Right cardiac atrium (tissue), 5 donors: ENCODE measurements at regions not wholly inside any gene's neighbourhood (a gene's known extent, or its start where the extent isn't known, plus 50 kb on each side); places are given as distances from the start of the nearest gene placed in this dataset.
"Not testable (repeated sequence)": the region's sequence is repeated elsewhere in the genome, so short reads cannot be mapped to it uniquely, and the experiment has no call there.

Source experiments
- ATAC-seq, 2 donors: fragments of 200-7000 bp; cut with Tn5 transposase; one replicate each; pipeline versions ENCODE4 v1.8.0 to v1.9.1; 2020; ENCODE audit warnings: moderate library complexity in 2 of 2, mild to moderate bottlenecking in 1 of 2
- DNase-seq, 3 donors: peaks; one replicate each; pipeline ENCODE4 v3.0.0-alpha.2; 2020
- H3K27ac ChIP-seq: one replicate; pipeline ENCODE4 v1.5.1; 2013; ENCODE audit warnings: mild to moderate bottlenecking, low read length, control low read depth, moderate library complexity
- H3K27me3 ChIP-seq: one replicate; pipeline ENCODE4 v1.6.1; 2013; ENCODE audit not compliant: control insufficient read depth, insufficient read depth
- H3K4me1 ChIP-seq: one replicate; pipeline ENCODE4 v1.6.1; 2013; ENCODE audit warnings: low read length; ENCODE audit not compliant: control insufficient read depth, insufficient read depth
- H3K4me3 ChIP-seq: one replicate; pipeline ENCODE4 v1.5.1; 2013; ENCODE audit warnings: low read length, control low read depth
- H3K9me3 ChIP-seq: one replicate; pipeline ENCODE4 v1.6.1; 2013; ENCODE audit warnings: low read length; ENCODE audit not compliant: control insufficient read depth
- WGBS: extraction: QIAGEN DNeasy Blood & Tissue Kit; methylation state at CpG from one replicate; pipeline ENCODE4 v1.1.7; 2013; 5-methylcytosine and 5-hydroxymethylcytosine counted together
- intact Hi-C, 4 donors: fragments of 100-400 bp; cut with DNase I; formaldehyde crosslinking; loops; one replicate each; pipeline versions ENCODE4 v1.11.0 to v1.14.0; 2022 to 2023
- donor health status: healthy with polysubstance abuse.
- donor health status: DM: no; HTN: yes; CAD: no.
- donor health status: DM: no; HTN: no; CAD: no.
- donor health status: DM: no; HTN: yes; CAD: no; lungs with severe emphysema.
- donor health status: DM: yes; HTN: yes; CAD: no.

- ATAC-seq (no peak), DNase-seq (no peak)
- Histone ChIP-seq H3K27me3 (no peaks in the 10 kb centered on the region), H3K4me3 (no peak overlapping the region), H3K27ac (no peak overlapping the region), H3K9me3 (no peaks in the 10 kb centered on the region), H3K4me1 (no peaks in the 10 kb centered on the region)
- WGBS = 79% methylated on average over 12 of the region's 12 CpGs
- intact Hi-C loops = loop anchor here in 1 of 4 donors (5.0 kb wide), 1 partner anchor 132 kb away; no protein-coding TSS in a partner anchor
Observed at GRCh38 chr18:24595561-24596031, 135.2 kb downstream of the HRH4 start.

- no peak for DNase-seq
- H3K4me1 ChIP-seq = no peaks in the 10 kb centered on the region
- WGBS = 28% methylated on average over 6 of the region's 6 CpGs
- no peak for ATAC-seq
- no peak overlapping the region for H3K27ac ChIP-seq
- intact Hi-C loops = loop anchor here in 3 of 4 donors (2.0 to 10.0 kb wide), 4 partner anchors 73 to 127 kb away; no protein-coding TSS in a partner anchor
- H3K27me3 ChIP-seq = no peaks in the 10 kb centered on the region
- H3K4me3 ChIP-seq = no peak overlapping the region
- no peaks in the 10 kb centered on the region for H3K9me3 ChIP-seq
Observed at GRCh38 chr18:24600076-24600654, 139.7 kb downstream of the HRH4 start.

- Histone ChIP-seq H3K4me3 (no peak overlapping the region), H3K9me3 (no peaks in the 10 kb centered on the region), H3K27me3 (no peaks in the 10 kb centered on the region), H3K4me1 (no peaks in the 10 kb centered on the region), H3K27ac (no peak overlapping the region)
- 82% methylated on average over 1 of the region's 1 CpG for WGBS
- DNase-seq (no peak), ATAC-seq (no peak)
- intact Hi-C loops = loop anchor here in 3 of 4 donors (2.0 to 10.0 kb wide), 4 partner anchors 71 to 126 kb away; no protein-coding TSS in a partner anchor
Observed at GRCh38 chr18:24601585-24601984, 141.1 kb downstream of the HRH4 start.

- DNase-seq (no peak), ATAC-seq (no peak)
- WGBS = 87% methylated on average over 4 of the region's 4 CpGs
- no peaks in the 10 kb centered on the region for H3K9me3 ChIP-seq
- H3K4me1 ChIP-seq = no peaks in the 10 kb centered on the region
- no peak overlapping the region for H3K4me3 ChIP-seq
- intact Hi-C loops = loop anchor here in 2 of 4 donors (2.0 to 10.0 kb wide), 3 partner anchors 73 to 125 kb away; no protein-coding TSS in a partner anchor
- no peak overlapping the region for H3K27ac ChIP-seq
- H3K27me3 ChIP-seq = no peaks in the 10 kb centered on the region
Observed at GRCh38 chr18:24602201-24602600, 141.8 kb downstream of the HRH4 start.

- no peaks in the 10 kb centered on the region for H3K27me3 ChIP-seq
- WGBS = 43% methylated on average over 3 of the region's 3 CpGs
- H3K4me3 ChIP-seq = no peak overlapping the region
- no peak for DNase-seq
- no peaks in the 10 kb centered on the region for H3K4me1 ChIP-seq
- intact Hi-C loops = loop anchor here in 2 of 4 donors (2.0 to 10.0 kb wide), 3 partner anchors 72 to 124 kb away; no protein-coding TSS in a partner anchor
- ATAC-seq = no peak
- H3K9me3 ChIP-seq = no peaks in the 10 kb centered on the region
- H3K27ac ChIP-seq = no peak overlapping the region
Observed at GRCh38 chr18:24603151-24603550, 142.7 kb downstream of the HRH4 start.

GRCh38 chr18:24605444-24605843 lies 145.0 kb downstream of the HRH4 start:
- no peak for ATAC-seq
- Histone ChIP-seq H3K27me3 (no peaks in the 10 kb centered on the region), H3K27ac (no peak overlapping the region), H3K4me3 (no peak overlapping the region), H3K9me3 (no peaks in the 10 kb centered on the region), H3K4me1 (no peaks in the 10 kb centered on the region)
- intact Hi-C loops = loop anchor here in 1 of 4 donors (10.0 kb wide), 1 partner anchor 69 kb away; no protein-coding TSS in a partner anchor
- no peak for DNase-seq
- 93% methylated on average over 1 of the region's 1 CpG for WGBS

GRCh38 chr18:24609254-24609653 lies 148.8 kb downstream of the HRH4 start:
- DNase-seq (no peak), ATAC-seq (no peak)
- Histone ChIP-seq H3K4me1 (no peaks in the 10 kb centered on the region), H3K27me3 (no peaks in the 10 kb centered on the region), H3K4me3 (no peak overlapping the region), H3K9me3 (no peaks in the 10 kb centered on the region), H3K27ac (no peak overlapping the region)
- 63% methylated on average over 7 of the region's 7 CpGs for WGBS
- intact Hi-C loops = loop anchor here in 1 of 4 donors (10.0 kb wide), 1 partner anchor 66 kb away; no protein-coding TSS in a partner anchor

GRCh38 chr18:24611075-24611474 lies 150.6 kb downstream of the HRH4 start:
- intact Hi-C loops = loop anchor here in 1 of 4 donors (5.0 kb wide), 1 partner anchor 51 kb away; no protein-coding TSS in a partner anchor
- Histone ChIP-seq H3K27ac (no peak overlapping the region), H3K27me3 (no peaks in the 10 kb centered on the region), H3K9me3 (no peaks in the 10 kb centered on the region), H3K4me1 (no peaks in the 10 kb centered on the region), H3K4me3 (no peak overlapping the region)
- DNase-seq (no peak), ATAC-seq (no peak)
- WGBS = 84% methylated on average over 8 of the region's 8 CpGs

- ATAC-seq (no peak), DNase-seq (no peak)
- Histone ChIP-seq H3K9me3 (no peaks in the 10 kb centered on the region), H3K27ac (no peak overlapping the region), H3K27me3 (no peaks in the 10 kb centered on the region), H3K4me1 (no peaks in the 10 kb centered on the region), H3K4me3 (no peak overlapping the region)
- intact Hi-C loops = loop anchor here in 1 of 4 donors (5.0 kb wide), 1 partner anchor 48 kb away; no protein-coding TSS in a partner anchor
- WGBS = 75% methylated on average over 3 of the region's 3 CpGs
Observed at GRCh38 chr18:24613896-24614640, 153.6 kb downstream of the HRH4 start.

GRCh38 chr18:24616653-24617052 lies 156.2 kb downstream of the HRH4 start:
- no peaks in the 10 kb centered on the region for H3K4me1 ChIP-seq
- no peaks in the 10 kb centered on the region for H3K27me3 ChIP-seq
- DNase-seq (no peak), ATAC-seq (no peak)
- H3K4me3 ChIP-seq = no peak overlapping the region
- intact Hi-C loops = no loop called here
- WGBS = 79% methylated on average over 3 of the region's 3 CpGs
- H3K27ac ChIP-seq = no peak overlapping the region
- no peaks in the 10 kb centered on the region for H3K9me3 ChIP-seq

GRCh38 chr18:24624421-24624820 lies 164.0 kb downstream of the HRH4 start:
- H3K9me3 ChIP-seq, H3K4me1 ChIP-seq, H3K27me3 ChIP-seq, DNase-seq, ATAC-seq, H3K4me3 ChIP-seq, intact Hi-C loops, H3K27ac ChIP-seq: not testable (repeated sequence)
- 68% methylated on average over 9 of the region's 17 CpGs for WGBS
